ENCODE measurements at regions not wholly inside any gene's neighbourhood (a gene's known extent, or its start where the extent isn't known, plus 50 kb on each side); places are given as distances from the start of the nearest gene placed in this dataset.
A peak's percentile ranks its signal among the peaks of the same experiment; 100 is the strongest.

DNA sequence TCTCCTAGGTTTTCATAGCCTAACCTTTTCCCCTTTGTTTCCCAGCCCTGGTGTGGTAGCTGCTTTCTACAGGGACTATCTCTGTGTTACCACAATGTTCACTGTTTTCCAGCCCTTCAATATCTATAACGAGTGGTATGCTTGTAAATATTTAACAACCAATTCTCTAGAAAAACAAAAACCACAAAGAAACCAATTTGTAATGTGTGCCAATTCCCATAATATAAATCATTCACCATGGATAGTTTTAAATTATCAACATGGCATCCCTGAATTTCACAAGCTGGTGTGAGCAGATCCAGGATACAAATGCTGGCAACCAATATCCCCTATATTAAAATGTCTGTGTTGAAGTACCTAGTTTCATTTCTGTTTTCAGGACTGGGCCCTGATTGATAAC is 200.7 kb upstream of the FOXN2 start:
- TF ChIP-seq NFIC (IDR thresholded peaks at IDR 0.05), result no peak
- no peak for TF ChIP-seq EP300 (IDR thresholded peaks at IDR 0.05; ENCODE audit: borderline replicate concordance)
- no peak for TF ChIP-seq ZBTB7A (IDR thresholded peaks at IDR 0.05; ENCODE audit: low read depth)
- TF ChIP-seq, protein P1, sequence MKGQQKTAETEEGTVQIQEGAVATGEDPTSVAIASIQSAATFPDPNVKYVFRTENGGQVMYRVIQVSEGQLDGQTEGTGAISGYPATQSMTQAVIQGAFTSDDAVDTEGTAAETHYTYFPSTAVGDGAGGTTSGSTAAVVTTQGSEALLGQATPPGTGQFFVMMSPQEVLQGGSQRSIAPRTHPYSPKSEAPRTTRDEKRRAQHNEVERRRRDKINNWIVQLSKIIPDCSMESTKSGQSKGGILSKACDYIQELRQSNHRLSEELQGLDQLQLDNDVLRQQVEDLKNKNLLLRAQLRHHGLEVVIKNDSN (IDR thresholded peaks at IDR 0.05), result no peak
- TF ChIP-seq TEAD4 (IDR thresholded peaks at IDR 0.05), result no peak
- TF ChIP-seq TAF1 (IDR thresholded peaks at IDR 0.05; ENCODE audit: low read depth), result no peak
- TF ChIP-seq TCF12 (IDR thresholded peaks at IDR 0.05; ENCODE audit: low read depth), result no peak
- TF ChIP-seq EGR1 (IDR thresholded peaks at IDR 0.05), result no peak
- TF ChIP-seq RAD21 (IDR thresholded peaks at IDR 0.05; ENCODE audit: low read depth), result no peak
- TF ChIP-seq YY1 (IDR thresholded peaks at IDR 0.05; ENCODE audit: low read depth), result no peak
- TF ChIP-seq, protein P2, sequence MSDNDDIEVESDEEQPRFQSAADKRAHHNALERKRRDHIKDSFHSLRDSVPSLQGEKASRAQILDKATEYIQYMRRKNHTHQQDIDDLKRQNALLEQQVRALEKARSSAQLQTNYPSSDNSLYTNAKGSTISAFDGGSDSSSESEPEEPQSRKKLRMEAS (IDR thresholded peaks at IDR 0.05), result no peak
- TF ChIP-seq CREB1 (IDR thresholded peaks at IDR 0.05; ENCODE audit: low read depth), result no peak

DNA sequence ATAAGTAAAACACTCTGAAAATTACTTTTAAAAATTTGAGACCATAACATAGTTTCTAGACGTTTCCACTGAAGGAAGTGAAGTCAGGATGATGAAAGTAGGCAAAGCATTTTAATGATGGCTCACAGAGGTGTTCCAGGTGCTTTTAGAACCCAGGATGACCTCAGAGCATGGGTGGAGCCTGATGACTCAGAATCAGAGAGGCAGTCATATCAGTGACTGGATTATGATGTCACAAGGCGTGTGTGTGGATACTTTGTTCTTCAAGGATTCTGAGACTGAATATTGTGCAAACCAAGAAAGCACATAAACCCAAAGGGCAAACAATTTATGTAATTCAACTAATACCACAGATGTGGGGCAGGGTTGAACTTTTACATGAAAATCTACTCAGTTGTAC is 200.2 kb upstream of the FOXN2 start:
- TF ChIP-seq, protein P3, sequence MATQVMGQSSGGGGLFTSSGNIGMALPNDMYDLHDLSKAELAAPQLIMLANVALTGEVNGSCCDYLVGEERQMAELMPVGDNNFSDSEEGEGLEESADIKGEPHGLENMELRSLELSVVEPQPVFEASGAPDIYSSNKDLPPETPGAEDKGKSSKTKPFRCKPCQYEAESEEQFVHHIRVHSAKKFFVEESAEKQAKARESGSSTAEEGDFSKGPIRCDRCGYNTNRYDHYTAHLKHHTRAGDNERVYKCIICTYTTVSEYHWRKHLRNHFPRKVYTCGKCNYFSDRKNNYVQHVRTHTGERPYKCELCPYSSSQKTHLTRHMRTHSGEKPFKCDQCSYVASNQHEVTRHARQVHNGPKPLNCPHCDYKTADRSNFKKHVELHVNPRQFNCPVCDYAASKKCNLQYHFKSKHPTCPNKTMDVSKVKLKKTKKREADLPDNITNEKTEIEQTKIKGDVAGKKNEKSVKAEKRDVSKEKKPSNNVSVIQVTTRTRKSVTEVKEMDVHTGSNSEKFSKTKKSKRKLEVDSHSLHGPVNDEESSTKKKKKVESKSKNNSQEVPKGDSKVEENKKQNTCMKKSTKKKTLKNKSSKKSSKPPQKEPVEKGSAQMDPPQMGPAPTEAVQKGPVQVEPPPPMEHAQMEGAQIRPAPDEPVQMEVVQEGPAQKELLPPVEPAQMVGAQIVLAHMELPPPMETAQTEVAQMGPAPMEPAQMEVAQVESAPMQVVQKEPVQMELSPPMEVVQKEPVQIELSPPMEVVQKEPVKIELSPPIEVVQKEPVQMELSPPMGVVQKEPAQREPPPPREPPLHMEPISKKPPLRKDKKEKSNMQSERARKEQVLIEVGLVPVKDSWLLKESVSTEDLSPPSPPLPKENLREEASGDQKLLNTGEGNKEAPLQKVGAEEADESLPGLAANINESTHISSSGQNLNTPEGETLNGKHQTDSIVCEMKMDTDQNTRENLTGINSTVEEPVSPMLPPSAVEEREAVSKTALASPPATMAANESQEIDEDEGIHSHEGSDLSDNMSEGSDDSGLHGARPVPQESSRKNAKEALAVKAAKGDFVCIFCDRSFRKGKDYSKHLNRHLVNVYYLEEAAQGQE (IDR thresholded peaks at IDR 0.05; ENCODE audit: low read depth), result no peak
- peak; percentile 68 for TF ChIP-seq CREB1 (IDR thresholded peaks at IDR 0.05; ENCODE audit: low read depth)

DNA sequence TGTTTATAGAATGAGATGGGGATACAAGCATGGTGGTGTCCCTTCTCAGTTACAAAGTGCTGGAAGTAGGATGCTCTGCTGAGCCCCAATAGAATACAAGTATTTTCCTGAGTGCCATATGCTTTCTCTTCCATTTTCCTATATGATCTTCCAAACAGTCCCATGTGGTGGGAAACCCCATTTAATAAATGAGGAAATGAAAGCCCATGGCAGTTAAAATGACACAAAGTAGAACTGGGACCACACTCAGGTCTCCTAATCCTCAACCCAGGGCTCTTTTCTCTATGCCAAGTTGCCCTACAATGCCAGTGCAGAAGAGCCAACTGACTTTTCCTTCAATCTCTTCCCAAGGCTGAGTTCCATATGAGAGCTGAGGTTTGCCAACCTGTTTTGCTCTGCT is 198.0 kb upstream of the FOXN2 start:
- TF ChIP-seq CEBPB (IDR thresholded peaks at IDR 0.05) (no peak), RAD21 (IDR thresholded peaks at IDR 0.05; ENCODE audit: low read depth) (no peak), EGR1 (IDR thresholded peaks at IDR 0.05) (no peak), ZBTB7A (IDR thresholded peaks at IDR 0.05; ENCODE audit: low read depth) (no peak), YY1 (IDR thresholded peaks at IDR 0.05; ENCODE audit: low read depth) (no peak), TAF1 (IDR thresholded peaks at IDR 0.05; ENCODE audit: low read depth) (no peak), TEAD4 (IDR thresholded peaks at IDR 0.05) (no peak), NFIC (IDR thresholded peaks at IDR 0.05) (no peak)
- TF ChIP-seq, protein P1 (IDR thresholded peaks at IDR 0.05), result no peak

DNA sequence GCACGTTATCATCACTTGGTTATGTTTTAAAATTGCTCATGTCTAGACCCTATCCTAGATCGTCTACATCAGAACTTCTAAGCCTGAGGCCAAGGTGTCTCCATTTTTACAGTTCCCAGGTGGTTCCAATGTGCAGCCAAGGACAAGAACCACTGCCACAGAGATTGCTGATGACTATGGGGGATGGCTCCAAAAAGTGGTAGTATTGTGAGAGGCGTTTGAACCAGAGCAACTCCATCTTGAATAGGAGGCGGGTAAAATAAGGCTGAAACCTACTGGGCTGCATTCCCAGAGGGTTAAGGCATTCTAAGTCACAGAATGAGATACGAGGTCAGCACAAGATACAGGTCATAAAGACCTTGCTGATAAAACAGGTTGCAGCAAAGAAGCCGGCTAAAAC is 195.6 kb upstream of the FOXN2 start:
- no peak for TF ChIP-seq RAD21 (IDR thresholded peaks at IDR 0.05; ENCODE audit: low read depth)
- TF ChIP-seq, protein P1 (IDR thresholded peaks at IDR 0.05), result no peak
- no peak for TF ChIP-seq FOXM1 (IDR thresholded peaks at IDR 0.05; ENCODE audit: borderline replicate concordance, low read depth)
- no peak for TF ChIP-seq EP300 (IDR thresholded peaks at IDR 0.05; ENCODE audit: borderline replicate concordance)
- no peak for TF ChIP-seq TEAD4 (IDR thresholded peaks at IDR 0.05)
- TF ChIP-seq, protein P2 (IDR thresholded peaks at IDR 0.05), result no peak
- TF ChIP-seq NFIC (IDR thresholded peaks at IDR 0.05), result no peak
- TF ChIP-seq TAF1 (IDR thresholded peaks at IDR 0.05; ENCODE audit: low read depth), result no peak
- no peak for TF ChIP-seq ZBTB7A (IDR thresholded peaks at IDR 0.05; ENCODE audit: low read depth)
- TF ChIP-seq TCF12 (IDR thresholded peaks at IDR 0.05; ENCODE audit: low read depth), result no peak
- TF ChIP-seq, protein P3 (IDR thresholded peaks at IDR 0.05; ENCODE audit: low read depth), result no peak
- no peak for TF ChIP-seq EGR1 (IDR thresholded peaks at IDR 0.05)
- no peak for TF ChIP-seq YY1 (IDR thresholded peaks at IDR 0.05; ENCODE audit: low read depth)

DNA sequence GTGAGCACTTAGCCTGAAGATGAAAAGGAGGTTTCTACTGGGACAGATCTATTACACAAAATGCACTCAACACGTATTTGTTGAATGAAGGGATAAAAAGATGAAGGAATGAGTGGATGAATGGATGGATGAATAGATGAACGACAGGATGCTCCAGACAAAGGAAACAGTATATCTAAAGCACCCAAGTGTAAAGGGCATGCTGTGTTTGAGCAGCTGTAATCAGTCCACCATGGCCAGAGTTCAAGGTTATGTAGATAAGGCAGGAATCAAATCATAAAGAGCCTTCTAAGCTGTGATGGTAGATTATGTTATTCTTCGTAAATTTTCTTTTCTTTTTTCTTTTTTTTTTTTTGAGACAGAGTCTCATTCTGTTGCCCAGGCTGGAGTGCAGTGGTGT is 194.4 kb upstream of the FOXN2 start:
- TF ChIP-seq TAF1 (IDR thresholded peaks at IDR 0.05; ENCODE audit: low read depth) (no peak), ZBTB7A (IDR thresholded peaks at IDR 0.05; ENCODE audit: low read depth) (no peak), CEBPB (IDR thresholded peaks at IDR 0.05) (no peak), CREB1 (IDR thresholded peaks at IDR 0.05; ENCODE audit: low read depth) (no peak), RAD21 (IDR thresholded peaks at IDR 0.05; ENCODE audit: low read depth) (no peak), EGR1 (IDR thresholded peaks at IDR 0.05) (no peak), NFIC (IDR thresholded peaks at IDR 0.05) (no peak), TCF12 (IDR thresholded peaks at IDR 0.05; ENCODE audit: low read depth) (no peak), EP300 (IDR thresholded peaks at IDR 0.05; ENCODE audit: borderline replicate concordance) (no peak), FOXM1 (IDR thresholded peaks at IDR 0.05; ENCODE audit: borderline replicate concordance, low read depth) (no peak), TEAD4 (IDR thresholded peaks at IDR 0.05) (no peak), YY1 (IDR thresholded peaks at IDR 0.05; ENCODE audit: low read depth) (no peak)
- TF ChIP-seq, protein P3 (IDR thresholded peaks at IDR 0.05; ENCODE audit: low read depth), result no peak
- TF ChIP-seq, protein P2 (IDR thresholded peaks at IDR 0.05), result no peak
- TF ChIP-seq, protein P1 (IDR thresholded peaks at IDR 0.05), result no peak
